H9 (cell line): ENCODE measurements at regions not wholly inside any gene's neighbourhood (a gene's known extent, or its start where the extent isn't known, plus 50 kb on each side); places are given as distances from the start of the nearest gene placed in this dataset.

Source experiments
- DNase-seq: peaks from one replicate; pipeline ENCODE4 v3.0.0-alpha.2; 2017
- H2AFZ ChIP-seq: one replicate; pipeline ENCODE4 v1.6.1; 2013; ENCODE audit warnings: mild to moderate bottlenecking, low read length, control low read depth, moderate library complexity
- H2AK5ac ChIP-seq: 2 replicates; pipeline ENCODE4 v1.6.1; 2013; ENCODE audit warnings: low read length, control low read depth, mixed read lengths; ENCODE audit not compliant: insufficient read length
- H2BK120ac ChIP-seq: one replicate; pipeline ENCODE4 v1.6.1; 2013; ENCODE audit warnings: low read depth, mild to moderate bottlenecking, low read length, control low read depth, inconsistent platforms; ENCODE audit not compliant: poor library complexity, severe bottlenecking
- H2BK12ac ChIP-seq: 2 replicates; pipeline ENCODE4 v1.6.1; 2013; ENCODE audit warnings: low read length, control low read depth, mixed read lengths, low read depth; ENCODE audit not compliant: insufficient read length
- H2BK15ac ChIP-seq: 2 replicates; pipeline ENCODE4 v1.6.1; 2013; ENCODE audit warnings: low read depth, low read length, control low read depth
- H2BK20ac ChIP-seq: one replicate; pipeline ENCODE4 v1.6.1; 2013; ENCODE audit warnings: low read depth, mild to moderate bottlenecking, low read length, control low read depth, inconsistent platforms; ENCODE audit not compliant: poor library complexity, severe bottlenecking
- H2BK5ac ChIP-seq: 2 replicates; pipeline ENCODE4 v1.6.1; 2013; ENCODE audit warnings: low read length, control low read depth, mixed read lengths; ENCODE audit not compliant: insufficient read length
- H3K14ac ChIP-seq: 2 replicates; pipeline ENCODE4 v1.6.1; 2013; ENCODE audit warnings: low read length, control low read depth; ENCODE audit not compliant: insufficient read depth
- H3K18ac ChIP-seq: 2 replicates; pipeline ENCODE4 v1.6.1; 2013; ENCODE audit warnings: low read depth, mild to moderate bottlenecking, mixed read lengths, low read length, control low read depth; ENCODE audit not compliant: insufficient read length
- H3K23ac ChIP-seq: 2 replicates; pipeline ENCODE4 v1.6.1; 2013; ENCODE audit warnings: low read length, control low read depth, mixed read lengths, low read depth; ENCODE audit not compliant: insufficient read length
- H3K23me2 ChIP-seq: 2 replicates; pipeline ENCODE4 v1.6.1; 2013; ENCODE audit warnings: low read depth, mild to moderate bottlenecking, mixed read lengths, low read length, control low read depth; ENCODE audit not compliant: insufficient read length, poor library complexity, severe bottlenecking
- H3K27ac ChIP-seq: 2 replicates; pipeline ENCODE4 v1.5.1; 2013; ENCODE audit warnings: low read length, control low read depth, mixed read lengths, low read depth; ENCODE audit not compliant: insufficient read length
- H3K27me3 ChIP-seq: 2 replicates; pipeline ENCODE4 v1.6.1; 2013; ENCODE audit warnings: low read length, control low read depth, inconsistent platforms; ENCODE audit not compliant: insufficient read depth
- H3K4ac ChIP-seq: 2 replicates; pipeline ENCODE4 v1.6.1; 2013; ENCODE audit warnings: low read depth, mild to moderate bottlenecking, control low read depth, inconsistent platforms, low read length, moderate library complexity
- H3K4me1 ChIP-seq: 2 replicates; pipeline ENCODE4 v1.6.1; 2013; ENCODE audit warnings: low read length, control low read depth, inconsistent platforms; ENCODE audit not compliant: insufficient read depth
- H3K4me2 ChIP-seq: 2 replicates; pipeline ENCODE4 v1.6.1; 2013; ENCODE audit warnings: low read length, control low read depth, mixed read lengths; ENCODE audit not compliant: insufficient read length, insufficient read depth
- H3K56ac ChIP-seq: 2 replicates; pipeline ENCODE4 v1.6.1; 2013; ENCODE audit warnings: low read depth, mild to moderate bottlenecking, mixed read lengths, low read length, control low read depth; ENCODE audit not compliant: insufficient read length
- H3K79me1 ChIP-seq: 2 replicates; pipeline ENCODE4 v1.6.1; 2013; ENCODE audit warnings: low read depth, mild to moderate bottlenecking, moderate library complexity, low read length, control low read depth, inconsistent platforms; ENCODE audit not compliant: insufficient read depth, poor library complexity, severe bottlenecking
- H3K79me2 ChIP-seq: 2 replicates; pipeline ENCODE4 v1.6.1; 2013; ENCODE audit warnings: low read length, control low read depth, inconsistent platforms; ENCODE audit not compliant: insufficient read depth
- H3K9ac ChIP-seq: 2 replicates; pipeline ENCODE4 v1.6.1; 2013; ENCODE audit warnings: low read length, control low read depth, mixed read lengths; ENCODE audit not compliant: insufficient read length; ENCODE audit errors: extremely low read depth
- H3K9me3 ChIP-seq: one replicate; pipeline ENCODE4 v1.6.1; 2013; ENCODE audit warnings: low read depth, low read length, inconsistent platforms; ENCODE audit not compliant: control insufficient read depth
- H3T11ph ChIP-seq: one replicate; pipeline ENCODE4 v1.6.1; 2013; ENCODE audit warnings: mild to moderate bottlenecking, low read length, control low read depth, inconsistent platforms
- H4K20me1 ChIP-seq: one replicate; pipeline ENCODE4 v1.6.1; 2013; ENCODE audit not compliant: control insufficient read depth, insufficient read length, insufficient read depth
- H4K5ac ChIP-seq: 2 replicates; pipeline ENCODE4 v1.6.1; 2013; ENCODE audit warnings: low read depth, mild to moderate bottlenecking, mixed read lengths, low read length, control low read depth; ENCODE audit not compliant: insufficient read length
- H4K8ac ChIP-seq: replicated peaks from 2 replicates; pipeline ENCODE4 v1.6.1; 2013; ENCODE audit warnings: low read length, control low read depth, mixed read lengths, low read depth; ENCODE audit not compliant: insufficient read length
- H4K91ac ChIP-seq: 2 replicates; pipeline ENCODE4 v1.6.1; 2013; ENCODE audit warnings: low read depth, mild to moderate bottlenecking, moderate library complexity, mixed read lengths, low read length, control low read depth; ENCODE audit not compliant: insufficient read length
- H3K27ac Mint-ChIP-seq, 3 experiments: 2 replicates in 2 of 3; 3 replicates in 1 of 3; pipeline ENCODE4 v1.8.0; 2020 to 2021; ENCODE audit warnings: mixed read lengths in 3 of 3, mild to moderate bottlenecking in 1 of 3, moderate library complexity in 1 of 3
- H3K27me3 Mint-ChIP-seq: 2 replicates; pipeline ENCODE4 v1.8.0; 2021; ENCODE audit warnings: low read depth, mild to moderate bottlenecking, moderate library complexity, mixed read lengths
- H3K36me3 Mint-ChIP-seq, 3 experiments: 2 replicates in 2 of 3; 3 replicates in 1 of 3; pipeline ENCODE4 v1.8.0; 2020 to 2021; ENCODE audit warnings: low read depth in 3 of 3, mixed read lengths in 3 of 3; ENCODE audit not compliant: insufficient read depth in 1 of 3
- H3K4me1 Mint-ChIP-seq, 2 experiments: 2 replicates each; pipeline ENCODE4 v1.8.0; 2020; ENCODE audit warnings: mixed read lengths in 2 of 2
- H3K4me3 Mint-ChIP-seq, 2 experiments: 2 replicates in 1 of 2; 3 replicates in 1 of 2; pipeline ENCODE4 v1.8.0; 2020 to 2021; ENCODE audit warnings: mild to moderate bottlenecking in 2 of 2, mixed read lengths in 2 of 2, moderate library complexity in 1 of 2
- H3K9me3 Mint-ChIP-seq, 2 experiments: 2 replicates in 1 of 2; 3 replicates in 1 of 2; pipeline ENCODE4 v1.8.0; 2020; ENCODE audit warnings: mild to moderate bottlenecking in 2 of 2, mixed read lengths in 2 of 2, moderate library complexity in 1 of 2
- CTCF ChIP-seq: fragments of 200-600 bp; sonication (generic); conservative IDR thresholded peaks from 3 replicates; pipeline ENCODE4 v1.8.0; 2021; ENCODE audit warnings: antibody characterized with exemption, mild to moderate bottlenecking
- WGBS: extraction: QIAGEN DNeasy Blood & Tissue Kit; methylation state at CpG from one replicate; pipeline ENCODE4 v1.1.7; 2013; ENCODE audit warnings: missing lambda C conversion rate, low lambda C conversion rate, mixed read lengths; ENCODE audit not compliant: insufficient read length; ENCODE audit errors: extremely low coverage; 5-methylcytosine and 5-hydroxymethylcytosine counted together

GRCh38 chr1:194309697-194310096 is 1123.3 kb upstream of the B3GALT2 start:
- H3K56ac ChIP-seq = no peak overlapping the region
- Mint-ChIP-seq H3K27me3 (no peaks in the 10 kb centered on the region), H3K36me3 (no peaks in the 10 kb centered on the region), H3K4me3 (no peak overlapping the region), H3K4me1 (no peaks in the 10 kb centered on the region), H3K9me3 (no peaks in the 10 kb centered on the region; a peak in 1 of 5 replicates), H3K27ac (no peak overlapping the region)
- H3K27ac ChIP-seq = no peak overlapping the region
- no peak for DNase-seq
- H3T11ph ChIP-seq = no peak overlapping the region
- H3K23ac ChIP-seq = no peak overlapping the region
- WGBS = no CpG with 5 or more reads among the region's 2 CpGs
- no peak overlapping the region for H3K4ac ChIP-seq
- H3K79me2 ChIP-seq = no peaks in the 10 kb centered on the region
- H3K9ac ChIP-seq = no peak overlapping the region
- H3K4me2 ChIP-seq = no peak overlapping the region
- H2BK5ac ChIP-seq = no peak overlapping the region
- H2AFZ ChIP-seq = no peak overlapping the region
- no peaks in the 10 kb centered on the region for H3K23me2 ChIP-seq
- H4K91ac ChIP-seq = no peak overlapping the region
- no peak overlapping the region for H4K8ac ChIP-seq
- no peak overlapping the region for H3K14ac ChIP-seq
- no peak overlapping the region for H2BK15ac ChIP-seq
- H2BK20ac ChIP-seq = no peak overlapping the region
- no peaks in the 10 kb centered on the region for H4K20me1 ChIP-seq
- H3K27me3 ChIP-seq = no peaks in the 10 kb centered on the region
- H3K79me1 ChIP-seq = no peaks in the 10 kb centered on the region
- TF ChIP-seq CTCF = no peak
- no peak overlapping the region for H4K5ac ChIP-seq
- no peak overlapping the region for H2AK5ac ChIP-seq
- H3K4me1 ChIP-seq = no peaks in the 10 kb centered on the region
- H2BK12ac ChIP-seq = no peak overlapping the region
- no peaks in the 10 kb centered on the region for H3K9me3 ChIP-seq
- no peak overlapping the region for H3K18ac ChIP-seq
- H2BK120ac ChIP-seq = no peak overlapping the region
